ENCODE measurements at regions not wholly inside any gene's neighbourhood (a gene's known extent, or its start where the extent isn't known, plus 50 kb on each side); places are given as distances from the start of the nearest gene placed in this dataset.

GRCh38 chr13:111044087-111044830 is 70.9 kb upstream of the ARHGEF7 start (continued):
- no peak for TF ChIP-seq ZSCAN18 (CRISPR knock-in tag; IDR thresholded peaks at IDR 0.05)
- TF ChIP-seq CREM (CRISPR knock-in tag; IDR thresholded peaks at IDR 0.05) = no peak
- no peak for TF ChIP-seq ZNF423 (CRISPR knock-in tag; IDR thresholded peaks at IDR 0.05)
- TF ChIP-seq TCF7 (CRISPR knock-in tag; IDR thresholded peaks at IDR 0.05; ENCODE audit: low read depth) = no peak
- TF ChIP-seq USF2 (CRISPR knock-in tag; IDR thresholded peaks at IDR 0.05) = no peak
- no peak for TF ChIP-seq E2F5 (CRISPR knock-in tag; IDR thresholded peaks at IDR 0.05)
- TF ChIP-seq MAX (CRISPR knock-in tag; IDR thresholded peaks at IDR 0.05) = no peak

- Mint-ChIP-seq H3K4me1 (no peaks in the 10 kb centered on the region), H3K36me3 (peaks cover 22% of the 10 kb centered on the region), H3K27ac (no peak overlapping the region), H3K27me3 (ENCODE audit: low read depth) (peaks cover 4% of the 10 kb centered on the region; the same call in 1 of the 2 replicates), H3K9me3 (peaks cover 39% of the 10 kb centered on the region), H3K4me3 (no peak overlapping the region)
- CTCF ChIA-PET = no interaction called here
- DNase-seq (ENCODE audit: low spot score) (no peak), ATAC-seq (no peak)
- TF ChIP-seq ELF4 (CRISPR knock-in tag; IDR thresholded peaks at IDR 0.05; ENCODE audit: low read depth) (no peak), ZNF396 (CRISPR knock-in tag; IDR thresholded peaks at IDR 0.05; ENCODE audit: borderline replicate concordance) (no peak), STAT6 (CRISPR knock-in tag; conservative IDR thresholded peaks at IDR 0.05; ENCODE audit: low read depth) (no peak), ETV6 (CRISPR knock-in tag; IDR thresholded peaks at IDR 0.05) (no peak)
- POLR2A ChIA-PET = no interaction called here
Observed at GRCh38 chr13:111043575-111043982, 71.5 kb upstream of the ARHGEF7 start.

- peaks cover 39% of the 10 kb centered on the region for H3K9me3 Mint-ChIP-seq
- H3K36me3 Mint-ChIP-seq = peaks cover 22% of the 10 kb centered on the region
- no peak overlapping the region for H3K4me3 Mint-ChIP-seq
- POLR2A ChIA-PET = no interaction called here
- ATAC-seq (no peak), DNase-seq (ENCODE audit: low spot score) (no peak)
- CTCF ChIA-PET = no interaction called here
- no peak overlapping the region for H3K27ac Mint-ChIP-seq
- TF ChIP-seq STAT6 (CRISPR knock-in tag; conservative IDR thresholded peaks at IDR 0.05; ENCODE audit: low read depth) (no peak), SMAD3 (CRISPR knock-in tag; IDR thresholded peaks at IDR 0.05; ENCODE audit: borderline replicate concordance) (no peak), ETV6 (CRISPR knock-in tag; IDR thresholded peaks at IDR 0.05) (no peak), GABPB1 (CRISPR knock-in tag; IDR thresholded peaks at IDR 0.05) (no peak)
- peaks cover 5% of the 10 kb centered on the region for H3K4me1 Mint-ChIP-seq
- peaks cover 4% of the 10 kb centered on the region; the same call in 1 of the 2 replicates for H3K27me3 Mint-ChIP-seq (ENCODE audit: low read depth)
Observed at GRCh38 chr13:111042661-111043226, 72.4 kb upstream of the ARHGEF7 start.
